ENCODE measurements at regions not wholly inside any gene's neighbourhood (a gene's known extent, or its start where the extent isn't known, plus 50 kb on each side); places are given as distances from the start of the nearest gene placed in this dataset.
"Not testable (repeated sequence)": the region's sequence is repeated elsewhere in the genome, so short reads cannot be mapped to it uniquely, and the experiment has no call there.

DNA sequence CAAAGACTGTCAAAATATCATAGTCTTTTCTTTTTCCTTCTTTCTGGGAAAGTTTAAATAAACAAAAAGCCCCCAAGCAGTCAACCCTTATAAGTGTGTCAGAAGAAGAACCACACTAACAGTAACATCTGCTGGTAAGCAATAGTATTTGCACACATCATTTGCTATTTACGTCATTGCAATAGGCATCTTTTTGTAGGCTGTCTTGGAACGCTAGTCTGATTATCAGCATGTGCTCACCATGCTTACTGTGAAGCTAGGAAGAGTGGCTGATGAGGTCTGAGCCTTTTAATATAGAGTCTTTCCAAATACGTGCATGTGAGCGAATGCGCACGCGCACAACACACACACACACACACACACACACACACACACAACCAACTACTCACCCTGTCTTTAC, 599.0 kb upstream of the TPK1 start:
- no peak for DNase-seq

DNA sequence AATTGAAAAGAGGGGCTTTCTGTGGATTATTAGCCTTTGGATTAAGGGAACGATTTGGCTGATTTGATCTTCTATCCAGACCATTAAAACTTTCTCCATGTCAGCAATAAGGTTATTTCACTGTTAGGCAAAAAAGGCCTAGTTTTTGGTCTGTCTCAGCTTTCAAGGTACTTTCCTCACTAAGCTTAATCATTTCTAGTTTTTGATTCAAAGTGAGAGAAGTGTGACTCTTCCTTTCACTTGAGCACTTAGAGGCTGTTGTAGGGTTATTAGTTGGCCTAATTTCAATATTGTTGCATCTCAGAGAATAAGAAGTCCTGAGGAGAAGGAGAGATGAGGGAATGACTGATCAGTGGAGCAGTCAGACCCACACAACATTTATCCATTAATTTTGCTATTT, 596.0 kb upstream of the TPK1 start:
- no peak for DNase-seq

DNA sequence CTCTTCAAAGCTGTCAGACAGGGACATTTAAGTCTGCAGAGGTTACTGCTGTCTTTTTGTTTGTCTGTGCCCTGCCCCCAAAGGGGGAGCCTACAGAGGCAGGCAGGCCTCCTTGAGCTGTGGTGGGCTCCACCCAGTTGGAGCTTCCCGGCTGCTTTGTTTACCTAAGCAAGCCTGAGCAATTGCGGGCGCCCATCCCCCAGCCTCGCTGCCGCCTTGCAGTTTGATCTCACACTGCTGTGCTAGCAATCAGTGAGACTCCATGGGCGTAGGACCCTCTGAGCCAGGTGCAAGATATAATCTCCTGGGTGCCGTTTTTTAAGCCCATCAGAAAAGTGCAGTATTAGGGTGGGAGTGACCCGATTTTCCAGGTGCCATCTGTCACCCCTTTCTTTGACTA, 582.6 kb upstream of the TPK1 start:
- DNase-seq, result not testable (repeated sequence)

- no peak for DNase-seq
Observed at GRCh38 chr7:145411066-145411465, 575.2 kb upstream of the TPK1 start.

DNA sequence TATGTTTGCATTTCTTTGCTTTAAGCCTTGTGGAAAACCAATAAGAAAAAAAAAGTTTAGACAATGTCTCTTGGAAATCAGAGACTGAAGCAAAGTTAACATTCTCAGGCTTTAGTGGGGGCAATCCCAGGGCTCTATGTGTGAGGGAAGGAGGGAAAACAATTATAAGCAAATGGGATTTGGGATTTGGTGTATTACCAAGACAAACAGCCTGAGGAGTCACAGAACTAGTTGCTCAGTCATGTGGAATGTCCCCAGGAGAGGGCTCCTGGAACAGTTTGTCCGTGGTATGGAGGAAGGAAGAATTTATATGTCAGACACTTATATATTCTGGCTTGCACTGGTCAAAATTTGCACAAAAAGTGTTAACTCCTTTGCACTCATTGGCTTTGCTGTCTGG, 562.9 kb upstream of the TPK1 start:
- no peak for DNase-seq

DNA sequence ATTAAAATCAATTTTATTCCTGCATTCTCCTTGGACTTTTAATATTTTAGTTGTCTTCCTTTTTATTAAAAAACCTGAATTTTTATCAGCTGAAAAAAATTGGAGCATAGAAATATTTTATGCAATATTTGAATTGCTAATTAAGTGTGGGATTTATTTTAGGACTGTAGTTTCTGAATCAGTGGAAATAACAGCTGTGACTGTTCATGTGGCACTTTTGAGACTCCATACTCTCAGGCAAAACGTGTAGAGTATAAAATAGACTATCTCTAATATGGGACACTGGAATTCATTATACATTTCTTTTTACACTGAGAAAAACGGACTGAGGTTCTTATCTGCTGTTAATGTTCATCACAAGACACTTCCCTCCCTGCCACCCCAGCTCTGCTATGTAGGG, 558.3 kb upstream of the TPK1 start:
- DNase-seq, result no peak

GRCh38 chr7:145382762-145383161, 546.9 kb upstream of the TPK1 start:
- no peak for DNase-seq

DNA sequence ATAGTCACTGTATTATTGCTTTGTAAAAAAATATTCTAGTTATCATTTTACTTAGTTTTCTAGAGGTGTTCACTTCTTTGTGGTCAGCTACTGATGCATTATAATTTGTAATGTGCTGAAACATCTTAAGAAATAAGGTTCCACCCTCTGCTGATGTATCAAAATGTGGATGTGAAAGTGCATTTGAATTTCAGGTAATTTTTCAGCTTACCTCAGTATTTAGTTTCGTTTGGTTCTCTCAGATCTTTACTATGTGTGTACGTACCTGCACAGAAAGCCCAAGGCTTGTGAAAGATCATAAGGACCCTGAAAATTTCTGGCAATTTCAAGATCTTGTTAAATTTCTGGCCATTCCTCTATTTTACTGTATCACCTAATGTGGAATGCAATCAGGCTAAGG, 542.3 kb upstream of the TPK1 start:
- DNase-seq, result no peak

GRCh38 chr7:145360511-145361100, 524.8 kb upstream of the TPK1 start:
- no peak for DNase-seq

- no peak for DNase-seq
Observed at GRCh38 chr7:145350334-145350733, 514.5 kb upstream of the TPK1 start.

DNA sequence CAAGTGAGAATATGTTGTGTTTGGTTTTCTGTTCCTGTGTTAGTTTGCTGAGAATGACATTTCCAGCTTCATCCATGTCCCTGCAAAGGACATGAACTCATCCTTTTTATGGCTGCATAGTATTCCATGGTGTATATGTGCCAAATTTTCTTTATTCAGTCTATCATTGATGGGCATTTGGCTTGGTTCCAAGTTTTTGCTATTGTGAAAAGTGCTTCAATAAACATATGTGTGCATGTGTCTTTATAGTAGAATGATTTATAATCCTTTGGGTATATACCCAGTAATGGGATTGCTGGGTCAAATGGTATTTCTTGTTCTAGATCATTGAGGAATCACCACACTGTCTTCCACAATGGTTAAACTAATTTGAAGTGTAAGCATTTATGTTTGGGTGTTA, 513.6 kb upstream of the TPK1 start:
- not testable (repeated sequence) for DNase-seq

DNA sequence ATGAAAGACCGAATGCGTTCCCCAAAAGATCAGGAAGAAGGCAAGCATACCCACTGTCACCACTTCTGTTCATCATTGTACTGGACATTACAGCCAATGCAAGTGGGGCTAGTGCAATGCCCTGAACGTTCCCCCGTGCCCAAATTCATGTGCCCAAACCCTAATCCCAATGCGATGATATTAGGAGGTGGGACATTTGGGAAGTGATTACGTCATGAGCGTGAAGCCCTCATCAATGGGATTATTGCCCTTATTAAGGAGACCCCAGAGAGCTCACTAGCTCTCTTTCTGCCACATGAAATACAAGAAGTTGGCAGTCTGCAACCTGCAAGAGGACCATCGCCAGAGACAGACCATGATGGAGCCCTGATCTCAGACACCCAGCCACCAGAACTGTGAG, 511.4 kb upstream of the TPK1 start:
- no peak for DNase-seq

DNA sequence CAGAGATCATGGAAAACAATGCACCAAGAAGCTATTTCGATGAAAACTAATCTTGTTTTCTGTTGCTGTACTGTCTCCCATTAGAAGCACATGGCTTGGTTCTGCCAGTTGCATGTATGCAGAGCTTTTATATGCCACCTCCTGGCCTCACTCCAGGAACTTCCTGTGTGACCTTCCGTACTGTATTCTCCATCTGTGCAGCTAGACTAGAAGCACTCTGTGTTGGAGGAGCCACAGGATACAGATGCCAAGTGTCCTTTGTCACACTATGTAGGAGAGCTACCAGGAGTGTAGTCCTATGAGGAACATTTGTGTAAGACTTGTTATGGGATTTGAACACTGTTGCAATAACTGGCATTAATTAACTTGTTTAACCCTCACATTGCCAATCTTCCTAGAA, 503.5 kb upstream of the TPK1 start:
- peak; percentile 6 for DNase-seq

- DNase-seq, result no peak
Observed at GRCh38 chr7:145331522-145331921, 495.7 kb upstream of the TPK1 start.

GRCh38 chr7:145331076-145331475, 495.2 kb upstream of the TPK1 start:
- DNase-seq, result no peak

- DNase-seq, result no peak
Observed at GRCh38 chr7:145327646-145328045, 491.8 kb upstream of the TPK1 start.

- no peak for DNase-seq
Observed at GRCh38 chr7:145324081-145324480, 488.2 kb upstream of the TPK1 start.

- no peak for DNase-seq
Observed at GRCh38 chr7:145313551-145313950, 477.7 kb upstream of the TPK1 start.

- DNase-seq, result no peak
Observed at GRCh38 chr7:145293754-145294153, 457.9 kb upstream of the TPK1 start.

DNA sequence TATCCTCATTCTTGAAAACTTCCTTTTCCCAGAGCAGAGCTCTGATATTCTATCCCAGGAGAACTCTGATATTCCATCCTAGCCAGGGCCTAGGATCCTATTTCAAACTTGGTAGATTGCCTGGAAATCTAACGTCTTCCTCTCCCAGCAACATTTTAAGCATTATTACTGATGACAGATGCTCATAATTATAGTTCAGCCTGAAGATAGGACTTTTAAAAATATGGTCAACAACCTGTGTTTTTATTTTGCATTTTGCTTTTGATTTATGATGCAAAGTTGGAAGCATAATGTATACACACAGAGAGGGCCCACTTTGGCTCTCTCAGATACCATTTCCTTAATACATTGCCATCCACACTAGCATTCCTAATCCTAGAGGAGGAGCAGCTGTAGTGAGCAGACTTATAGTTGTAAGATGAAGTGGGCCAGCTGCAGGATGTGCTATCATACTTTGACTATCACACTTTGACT, 457.4 kb upstream of the TPK1 start:
- DNase-seq, result peak; percentile 30

GRCh38 chr7:145289384-145289783, 453.5 kb upstream of the TPK1 start:
- no peak for DNase-seq

DNA sequence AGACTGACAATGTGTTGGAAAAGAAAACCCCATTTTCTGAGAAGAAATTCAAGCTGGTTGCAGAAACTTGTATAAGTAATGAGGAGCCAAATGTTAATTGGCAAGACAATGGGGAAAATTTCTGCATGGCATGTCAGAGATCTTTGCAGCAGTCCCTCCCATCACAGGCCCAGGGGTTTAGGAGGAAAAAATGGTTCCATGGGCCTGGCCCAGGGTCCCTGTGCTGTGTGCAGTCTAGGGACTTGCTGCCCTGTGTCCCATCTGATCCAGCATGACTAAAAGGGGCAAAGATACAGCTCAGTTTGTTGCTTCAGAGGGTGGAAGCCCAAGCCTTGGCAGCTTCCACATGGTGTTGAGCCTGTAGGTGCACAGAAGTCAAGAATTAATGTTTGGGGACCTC, 440.3 kb upstream of the TPK1 start:
- DNase-seq, result no peak

DNA sequence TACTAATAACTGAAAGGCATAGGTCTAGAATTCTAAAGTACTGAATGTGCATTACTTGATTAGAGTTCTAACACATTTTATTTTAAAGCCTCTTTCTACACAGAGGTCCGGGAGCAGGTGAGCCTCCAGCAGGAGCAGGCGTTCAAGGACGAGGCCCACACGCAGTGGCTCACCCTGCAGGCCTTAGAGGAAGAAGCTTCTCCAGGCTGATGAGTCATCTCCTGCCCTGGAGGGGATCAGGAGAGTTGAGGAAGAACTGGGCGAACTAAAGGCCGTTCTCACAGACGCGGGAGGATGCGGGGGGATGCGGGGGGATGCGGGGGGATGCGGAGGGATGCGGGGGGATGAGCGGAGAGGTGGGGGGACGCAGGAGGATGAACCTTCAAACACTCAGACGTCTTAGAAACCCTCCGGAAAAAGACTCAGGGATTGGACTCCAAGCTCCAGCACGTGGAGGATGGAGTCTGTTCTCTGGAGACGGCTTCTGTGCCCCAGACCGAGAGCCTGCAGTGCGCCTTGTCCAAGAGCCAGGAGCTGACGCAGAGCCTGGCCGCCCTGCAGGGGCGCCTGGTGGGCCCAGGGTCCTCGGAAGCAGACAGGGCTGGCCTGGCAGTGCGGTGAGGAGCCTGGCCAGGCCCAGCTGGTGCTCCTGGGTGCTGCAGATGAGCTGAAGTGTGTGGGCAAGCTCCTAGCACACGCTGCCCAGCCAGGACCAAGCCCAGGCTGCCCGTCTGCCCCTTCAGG, 433.7 kb upstream of the TPK1 start:
- DNase-seq, result no peak

DNA sequence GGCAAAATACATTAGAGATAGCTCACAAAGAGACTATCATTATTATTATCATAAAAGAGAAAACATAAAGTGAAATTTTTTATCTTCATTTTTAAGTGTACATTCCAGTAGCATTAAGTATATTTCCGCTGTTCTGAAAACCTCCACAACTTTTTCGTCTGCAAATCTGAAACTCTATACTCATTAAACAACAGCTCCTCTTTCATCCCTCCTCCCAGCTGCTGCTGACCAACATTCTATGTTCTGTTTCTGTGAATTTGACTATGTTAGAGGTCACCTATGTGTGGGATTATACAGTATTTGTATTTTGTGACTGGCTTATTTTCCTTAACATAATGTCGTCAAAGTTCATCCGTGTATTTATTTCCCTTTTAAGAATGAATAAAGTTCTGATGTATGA, 429.3 kb upstream of the TPK1 start:
- DNase-seq, result no peak

DNA sequence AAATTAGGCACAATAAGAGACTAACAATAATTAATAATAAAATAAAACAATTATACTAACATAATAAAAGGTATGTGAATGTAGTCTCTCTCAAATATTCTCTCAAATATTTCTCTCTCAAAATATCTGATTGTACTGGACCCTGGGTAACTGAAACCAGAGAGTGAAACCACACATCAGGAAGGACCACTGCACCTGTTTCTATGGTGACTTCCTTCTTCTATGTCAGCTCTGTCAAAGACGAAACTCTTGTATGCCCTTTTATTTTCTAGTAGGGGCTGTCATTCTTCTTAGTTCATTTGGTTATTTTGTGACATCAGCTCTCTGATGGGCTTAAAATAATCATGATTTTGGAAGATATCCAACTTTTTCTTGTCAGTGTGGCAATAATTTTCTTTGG, 428.0 kb upstream of the TPK1 start:
- no peak for DNase-seq
